Fibroblast of the aortic adventitia (primary cell): ENCODE measurements at regions not wholly inside any gene's neighbourhood (a gene's known extent, or its start where the extent isn't known, plus 50 kb on each side); places are given as distances from the start of the nearest gene placed in this dataset.

Experiments
- DNase-seq: peaks from one replicate; pipeline ENCODE4 v3.0.0-alpha.2; 2010; ENCODE audit warnings: low read depth
- H3K4me3 ChIP-seq: 2 replicates; pipeline ENCODE4 v1.5.1; 2011; ENCODE audit warnings: low read depth, mild to moderate bottlenecking, control low read depth, low read length, moderate library complexity
- TF ChIP-seq, protein P1 (sequence below): IDR thresholded peaks from 2 replicates; pipeline ENCODE4 v1.5.1; 2011; ENCODE audit warnings: mild to moderate bottlenecking, low read length, control low read depth, inconsistent platforms; ENCODE audit not compliant: insufficient read depth

- DNase-seq = peak; percentile 96
- H3K4me3 ChIP-seq = no peak overlapping the region
- TF ChIP-seq, protein P1, sequence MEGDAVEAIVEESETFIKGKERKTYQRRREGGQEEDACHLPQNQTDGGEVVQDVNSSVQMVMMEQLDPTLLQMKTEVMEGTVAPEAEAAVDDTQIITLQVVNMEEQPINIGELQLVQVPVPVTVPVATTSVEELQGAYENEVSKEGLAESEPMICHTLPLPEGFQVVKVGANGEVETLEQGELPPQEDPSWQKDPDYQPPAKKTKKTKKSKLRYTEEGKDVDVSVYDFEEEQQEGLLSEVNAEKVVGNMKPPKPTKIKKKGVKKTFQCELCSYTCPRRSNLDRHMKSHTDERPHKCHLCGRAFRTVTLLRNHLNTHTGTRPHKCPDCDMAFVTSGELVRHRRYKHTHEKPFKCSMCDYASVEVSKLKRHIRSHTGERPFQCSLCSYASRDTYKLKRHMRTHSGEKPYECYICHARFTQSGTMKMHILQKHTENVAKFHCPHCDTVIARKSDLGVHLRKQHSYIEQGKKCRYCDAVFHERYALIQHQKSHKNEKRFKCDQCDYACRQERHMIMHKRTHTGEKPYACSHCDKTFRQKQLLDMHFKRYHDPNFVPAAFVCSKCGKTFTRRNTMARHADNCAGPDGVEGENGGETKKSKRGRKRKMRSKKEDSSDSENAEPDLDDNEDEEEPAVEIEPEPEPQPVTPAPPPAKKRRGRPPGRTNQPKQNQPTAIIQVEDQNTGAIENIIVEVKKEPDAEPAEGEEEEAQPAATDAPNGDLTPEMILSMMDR = peak; percentile 16
Observed at GRCh38 chr3:59559721-59560435, 510.1 kb upstream of the CFAP20DC start.

GRCh38 chr3:59558906-59559720 is 509.3 kb upstream of the CFAP20DC start:
- H3K4me3 ChIP-seq = no peak overlapping the region
- TF ChIP-seq, protein P1 = no peak
- DNase-seq = no peak

- H3K4me3 ChIP-seq = no peak overlapping the region
- peak; percentile 64 for DNase-seq
- TF ChIP-seq, protein P1 = no peak
Observed at GRCh38 chr3:59555593-59556315, 505.9 kb upstream of the CFAP20DC start.

DNA sequence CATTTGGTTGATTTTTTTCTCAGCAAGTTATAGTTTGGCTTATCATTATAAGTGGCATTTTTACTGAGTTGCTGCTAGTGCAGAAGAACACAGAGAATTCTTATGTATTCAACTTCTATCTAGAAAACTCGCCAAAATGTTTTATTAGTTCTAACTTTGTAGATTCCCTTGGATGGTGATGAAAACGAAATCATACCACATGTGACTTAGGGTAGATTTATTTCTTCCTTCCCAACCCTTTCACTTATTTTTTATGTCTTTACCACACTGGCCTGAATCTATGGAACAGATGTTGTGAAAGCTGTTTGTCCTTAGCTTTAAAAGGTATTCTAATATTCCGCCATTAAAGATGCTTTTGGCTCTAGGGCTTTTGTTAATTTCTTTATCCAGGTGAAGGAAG is 503.3 kb upstream of the CFAP20DC start:
- DNase-seq = no peak
- TF ChIP-seq, protein P1 = no peak

DNA sequence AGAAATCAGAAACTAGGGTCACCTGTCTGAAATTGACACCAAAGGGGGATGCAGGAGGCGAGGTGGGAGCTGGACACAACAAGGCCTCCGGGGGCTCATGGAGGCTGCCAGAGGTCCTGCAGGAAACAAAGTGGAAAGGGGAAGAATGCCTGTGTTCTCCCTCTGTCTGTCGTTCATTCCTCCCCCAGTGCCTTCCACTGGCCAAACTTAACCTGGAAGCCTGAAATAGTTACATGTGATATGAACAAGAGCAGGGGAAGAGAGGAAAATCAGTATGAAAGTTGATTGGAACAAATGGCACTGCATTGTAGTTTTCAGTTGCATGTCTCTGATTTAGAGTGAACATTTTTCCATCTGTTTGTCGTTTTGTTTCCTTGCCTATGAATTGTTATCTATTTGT is 502.0 kb upstream of the CFAP20DC start:
- H3K4me3 ChIP-seq = no peak overlapping the region
- DNase-seq = no peak
- TF ChIP-seq, protein P1 = no peak

More for the DNA sequence above, 503.3 kb upstream of the CFAP20DC start:
- H3K4me3 ChIP-seq = no peak overlapping the region

GRCh38 chr3:59549962-59550361 is 500.1 kb upstream of the CFAP20DC start:
- H3K4me3 ChIP-seq = no peak overlapping the region
- no peak for DNase-seq
- TF ChIP-seq, protein P1 = no peak
